Endodermal cell (in vitro differentiated cells): ENCODE measurements at regions not wholly inside any gene's neighbourhood (a gene's known extent, or its start where the extent isn't known, plus 50 kb on each side); places are given as distances from the start of the nearest gene placed in this dataset.
"Not testable (repeated sequence)": the region's sequence is repeated elsewhere in the genome, so short reads cannot be mapped to it uniquely, and the experiment has no call there.

Source experiments
- DNase-seq: peaks from one replicate; pipeline ENCODE4 v3.0.0-alpha.2; 2017
- H3K27ac ChIP-seq: 2 replicates; pipeline ENCODE4 v1.5.1; 2013; ENCODE audit warnings: mild to moderate bottlenecking, low read depth, low read length, moderate library complexity
- H3K27me3 ChIP-seq: 2 replicates; pipeline ENCODE4 v1.6.1; 2013; ENCODE audit warnings: mild to moderate bottlenecking, low read length, moderate library complexity; ENCODE audit not compliant: insufficient read depth, control insufficient read depth, poor library complexity, severe bottlenecking
- H3K36me3 ChIP-seq: 2 replicates; pipeline ENCODE4 v1.7.0; 2013; ENCODE audit warnings: mild to moderate bottlenecking, low read length, moderate library complexity; ENCODE audit not compliant: control insufficient read depth, insufficient read depth
- H3K4me1 ChIP-seq: one replicate; pipeline ENCODE4 v1.7.0; 2013; ENCODE audit warnings: low read length; ENCODE audit not compliant: control insufficient read depth, insufficient read depth
- H3K4me3 ChIP-seq: 2 replicates; pipeline ENCODE4 v1.5.1; 2013; ENCODE audit warnings: mild to moderate bottlenecking, low read length, moderate library complexity
- H3K9ac ChIP-seq: 2 replicates; pipeline ENCODE4 v1.6.1; 2013; ENCODE audit warnings: mild to moderate bottlenecking, low read length, moderate library complexity; ENCODE audit not compliant: poor library complexity, severe bottlenecking; ENCODE audit errors: extremely low read depth
- H3K9me3 ChIP-seq: 2 replicates; pipeline ENCODE4 v1.6.1; 2013; ENCODE audit warnings: mild to moderate bottlenecking, low read length, moderate library complexity; ENCODE audit not compliant: control insufficient read depth
- H3K27ac Mint-ChIP-seq: 2 replicates; pipeline ENCODE4 v1.8.0; 2020; ENCODE audit warnings: mixed read lengths
- H3K27me3 Mint-ChIP-seq: 2 replicates; pipeline ENCODE4 v1.8.0; 2021; ENCODE audit warnings: mild to moderate bottlenecking, mixed read lengths; ENCODE audit not compliant: insufficient read depth
- H3K36me3 Mint-ChIP-seq: 2 replicates; pipeline ENCODE4 v1.8.0; 2020; ENCODE audit warnings: low read depth, mixed read lengths
- H3K4me1 Mint-ChIP-seq: 2 replicates; pipeline ENCODE4 v1.8.0; 2020; ENCODE audit warnings: mixed read lengths
- H3K4me3 Mint-ChIP-seq: 2 replicates; pipeline ENCODE4 v1.8.0; 2020; ENCODE audit warnings: mild to moderate bottlenecking, moderate library complexity, mixed read lengths
- H3K9me3 Mint-ChIP-seq: 2 replicates; pipeline ENCODE4 v1.8.0; 2020; ENCODE audit warnings: mild to moderate bottlenecking, mixed read lengths
- CTCF ChIP-seq: fragments of 200-600 bp; sonication (generic); conservative IDR thresholded peaks from 2 replicates; pipeline ENCODE4 v1.5.0; 2021; ENCODE audit warnings: antibody characterized with exemption, mild to moderate bottlenecking
- whole genome bisulfite sequencing, 2 experiments: methylation state at CpG; one replicate each; pipeline versions ENCODE4 v1.1.5 to v1.1.7; 2013; ENCODE audit warnings: missing lambda C conversion rate in 2 of 2, mixed read lengths in 1 of 2; ENCODE audit not compliant: insufficient coverage in 1 of 2, insufficient read length in 1 of 2; 5-methylcytosine and 5-hydroxymethylcytosine counted together

GRCh38 chr16:79380995-79381602 is 219.4 kb downstream of the MAF start:
- Histone ChIP-seq H3K9me3 (no peaks in the 10 kb centered on the region), H3K27me3 (no peaks in the 10 kb centered on the region), H3K9ac (no peak overlapping the region), H3K27ac (no peak overlapping the region), H3K4me1 (no peaks in the 10 kb centered on the region), H3K4me3 (no peak overlapping the region), H3K36me3 (no peaks in the 10 kb centered on the region)
- H3K27ac Mint-ChIP-seq, result no peak overlapping the region
- no peak overlapping the region for H3K4me3 Mint-ChIP-seq
- H3K36me3 Mint-ChIP-seq, result no peaks in the 10 kb centered on the region
- H3K4me1 Mint-ChIP-seq, result no peaks in the 10 kb centered on the region
- no peak for DNase-seq
- TF ChIP-seq CTCF, result no peak
- H3K9me3 Mint-ChIP-seq, result peaks cover 15% of the 10 kb centered on the region
- H3K27me3 Mint-ChIP-seq, result no peaks in the 10 kb centered on the region
- WGBS, 2 experiments, result 90 to 92% methylated on average over 8 to 9 of the region's 9 CpGs

GRCh38 chr16:79379095-79379494 is 221.4 kb downstream of the MAF start:
- no peaks in the 10 kb centered on the region for H3K4me1 ChIP-seq
- H3K9me3 ChIP-seq, result no peaks in the 10 kb centered on the region
- no peak overlapping the region for H3K4me3 ChIP-seq
- Mint-ChIP-seq H3K36me3 (no peaks in the 10 kb centered on the region), H3K27me3 (no peaks in the 10 kb centered on the region), H3K4me1 (no peaks in the 10 kb centered on the region), H3K4me3 (no peak overlapping the region), H3K27ac (no peak overlapping the region), H3K9me3 (peaks cover 11% of the 10 kb centered on the region)
- 93 to 100% methylated on average over 1 to 3 of the region's 3 CpGs for WGBS, 2 experiments
- TF ChIP-seq CTCF, result no peak
- no peaks in the 10 kb centered on the region for H3K27me3 ChIP-seq
- H3K27ac ChIP-seq, result no peak overlapping the region
- H3K9ac ChIP-seq, result no peak overlapping the region
- DNase-seq, result no peak
- H3K36me3 ChIP-seq, result no peaks in the 10 kb centered on the region

- H3K4me3 Mint-ChIP-seq, H3K9ac ChIP-seq, H3K36me3 ChIP-seq, H3K9me3 ChIP-seq, H3K27me3 ChIP-seq, H3K36me3 Mint-ChIP-seq, H3K27ac Mint-ChIP-seq, H3K4me3 ChIP-seq, H3K4me1 Mint-ChIP-seq, DNase-seq, H3K27ac ChIP-seq, H3K4me1 ChIP-seq, H3K27me3 Mint-ChIP-seq: not testable (repeated sequence)
- peaks cover 11% of the 10 kb centered on the region for H3K9me3 Mint-ChIP-seq
- WGBS, 2 experiments, result 87% methylated on average over 1 of the region's 5 CpGs; no CpG with 5 or more reads in 1 of the 2 experiments
Observed at GRCh38 chr16:79377082-79377481, 223.5 kb downstream of the MAF start.

GRCh38 chr16:79375351-79375750 is 225.2 kb downstream of the MAF start:
- no peak overlapping the region for H3K9ac ChIP-seq
- Mint-ChIP-seq H3K27me3 (no peaks in the 10 kb centered on the region), H3K9me3 (peaks cover 11% of the 10 kb centered on the region), H3K4me1 (no peaks in the 10 kb centered on the region), H3K27ac (no peak overlapping the region), H3K4me3 (no peak overlapping the region), H3K36me3 (no peaks in the 10 kb centered on the region)
- H3K4me1 ChIP-seq, result no peaks in the 10 kb centered on the region
- no peaks in the 10 kb centered on the region for H3K27me3 ChIP-seq
- no peak for DNase-seq
- no peaks in the 10 kb centered on the region for H3K36me3 ChIP-seq
- H3K9me3 ChIP-seq, result no peaks in the 10 kb centered on the region
- no peak overlapping the region for H3K4me3 ChIP-seq
- H3K27ac ChIP-seq, result no peak overlapping the region
- TF ChIP-seq CTCF, result no peak
